Skeletal muscle satellite cell (primary cell): ENCODE measurements at regions not wholly inside any gene's neighbourhood (a gene's known extent, or its start where the extent isn't known, plus 50 kb on each side); places are given as distances from the start of the nearest gene placed in this dataset.
"Not testable (repeated sequence)": the region's sequence is repeated elsewhere in the genome, so short reads cannot be mapped to it uniquely, and the experiment has no call there.

ENCODE experiments used
- H3K27me3 ChIP-seq: 2 replicates; pipeline ENCODE4 v1.7.0; 2013; ENCODE audit warnings: low read length; ENCODE audit not compliant: control insufficient read depth, insufficient read depth
- H3K36me3 ChIP-seq: 2 replicates; pipeline ENCODE4 v1.7.0; 2013; ENCODE audit warnings: mild to moderate bottlenecking, control low read depth, low read length; ENCODE audit not compliant: insufficient read depth
- H3K4me1 ChIP-seq: 2 replicates; pipeline ENCODE4 v1.7.0; 2013; ENCODE audit warnings: low read length; ENCODE audit not compliant: control insufficient read depth, insufficient read depth
- H3K4me2 ChIP-seq: 2 replicates; pipeline ENCODE4 v1.7.0; 2013; ENCODE audit warnings: mild to moderate bottlenecking, low read length
- H3K4me3 ChIP-seq: 2 replicates; pipeline ENCODE4 v1.7.0; 2013; ENCODE audit warnings: low read length
- H3K9ac ChIP-seq: 2 replicates; pipeline ENCODE4 v1.7.0; 2013; ENCODE audit warnings: mild to moderate bottlenecking, low read depth, low read length, moderate library complexity
- H3K9me3 ChIP-seq: replicated peaks from 2 replicates; pipeline ENCODE4 v1.7.0; 2013; ENCODE audit warnings: mild to moderate bottlenecking, control low read depth, low read length

DNA sequence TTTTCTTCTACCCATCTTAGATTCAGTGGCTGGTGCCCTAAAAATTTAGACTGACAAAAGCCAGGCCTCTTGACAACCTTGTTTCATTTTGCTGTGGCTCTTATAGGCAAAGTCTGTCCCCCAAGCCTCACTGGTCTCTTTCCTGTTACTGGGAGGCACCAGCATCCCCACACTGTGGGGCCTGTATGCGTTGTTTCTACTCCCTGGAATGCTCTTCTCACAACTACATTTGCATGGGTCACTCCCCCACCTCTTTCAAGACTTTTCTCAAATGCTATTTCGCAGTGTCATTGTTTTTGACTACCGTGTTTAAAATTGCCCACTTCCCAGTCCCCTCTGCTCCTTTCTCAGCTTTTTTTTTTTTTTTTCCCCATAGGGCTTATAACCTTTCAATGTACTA is 108.7 kb upstream of the DGKB start:
- Histone ChIP-seq H3K4me1 (peaks cover 6% of the 10 kb centered on the region), H3K36me3 (no peaks in the 10 kb centered on the region), H3K4me3 (no peak overlapping the region), H3K9me3 (no peaks in the 10 kb centered on the region), H3K4me2 (no peak overlapping the region), H3K27me3 (no peaks in the 10 kb centered on the region), H3K9ac (no peak overlapping the region)

DNA sequence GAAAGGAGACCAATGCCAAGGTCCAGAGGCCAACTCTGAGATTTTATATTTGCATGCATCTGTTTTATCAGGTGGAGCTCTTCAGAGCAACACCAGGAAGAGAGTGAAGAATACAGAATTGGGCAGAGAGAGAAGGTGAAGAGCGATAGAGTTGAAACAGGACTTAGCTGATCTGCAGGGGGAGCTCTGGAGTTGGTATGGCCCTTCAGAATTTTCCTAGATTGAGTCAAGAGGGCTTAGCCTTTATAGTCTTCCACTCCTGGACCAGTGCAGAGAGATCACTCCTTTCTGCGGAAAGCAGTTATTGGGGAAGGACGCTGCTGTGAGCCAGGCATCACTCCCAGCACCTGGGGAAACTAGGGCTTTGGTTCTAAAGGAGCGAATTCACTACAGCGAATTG is 105.0 kb upstream of the DGKB start:
- no peaks in the 10 kb centered on the region for H3K27me3 ChIP-seq
- no peaks in the 10 kb centered on the region for H3K9me3 ChIP-seq
- H3K36me3 ChIP-seq, result no peaks in the 10 kb centered on the region
- no peak overlapping the region for H3K4me3 ChIP-seq
- no peak overlapping the region for H3K4me2 ChIP-seq
- no peak overlapping the region for H3K9ac ChIP-seq
- H3K4me1 ChIP-seq, result peaks cover 3% of the 10 kb centered on the region

DNA sequence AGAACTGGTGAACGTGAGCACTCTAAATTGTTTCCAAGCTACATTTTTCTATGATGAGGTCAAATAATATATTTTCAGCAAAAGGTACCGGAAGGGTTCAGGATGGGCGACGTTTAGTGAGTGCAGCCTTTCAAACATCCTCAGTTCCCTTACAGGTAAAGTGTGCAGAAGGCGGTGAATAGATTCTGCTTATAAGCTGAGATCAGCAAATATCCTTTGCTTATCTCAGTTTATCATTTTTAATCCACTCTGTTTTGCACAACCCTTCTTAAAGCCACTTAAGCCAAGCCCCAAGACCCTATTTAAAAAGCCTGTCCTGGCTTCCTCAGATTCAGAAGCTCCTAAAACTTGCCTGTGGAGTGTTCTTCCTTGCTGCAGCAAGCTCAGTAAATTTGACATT is 103.1 kb upstream of the DGKB start:
- no peaks in the 10 kb centered on the region for H3K9me3 ChIP-seq
- no peaks in the 10 kb centered on the region for H3K27me3 ChIP-seq
- no peaks in the 10 kb centered on the region for H3K36me3 ChIP-seq
- no peak overlapping the region for H3K9ac ChIP-seq
- H3K4me3 ChIP-seq, result no peak overlapping the region
- H3K4me1 ChIP-seq, result peaks cover 3% of the 10 kb centered on the region
- no peak overlapping the region for H3K4me2 ChIP-seq

DNA sequence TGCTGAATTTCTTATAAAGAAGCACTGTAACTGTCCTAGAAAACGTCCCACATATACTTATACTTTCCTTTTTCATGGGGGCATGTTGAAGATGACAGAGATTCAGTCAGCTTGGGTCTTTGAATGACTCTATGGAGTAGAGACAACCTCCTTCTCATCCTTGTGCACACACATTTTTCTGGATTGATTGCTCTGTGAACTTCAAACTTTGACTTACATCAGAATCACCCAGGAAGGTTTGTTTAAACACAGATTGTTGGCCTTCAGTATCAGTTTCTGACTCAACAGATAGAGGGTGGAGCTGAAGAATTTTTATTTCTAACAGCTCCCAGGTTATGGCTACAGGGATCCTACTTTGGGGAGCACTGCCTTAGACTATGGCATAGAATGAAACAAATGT is 97.6 kb upstream of the DGKB start:
- Histone ChIP-seq H3K9me3 (no peaks in the 10 kb centered on the region), H3K4me3 (no peak overlapping the region), H3K27me3 (no peaks in the 10 kb centered on the region), H3K36me3 (no peaks in the 10 kb centered on the region), H3K4me1 (peaks cover 3% of the 10 kb centered on the region), H3K9ac (no peak overlapping the region), H3K4me2 (no peak overlapping the region)

DNA sequence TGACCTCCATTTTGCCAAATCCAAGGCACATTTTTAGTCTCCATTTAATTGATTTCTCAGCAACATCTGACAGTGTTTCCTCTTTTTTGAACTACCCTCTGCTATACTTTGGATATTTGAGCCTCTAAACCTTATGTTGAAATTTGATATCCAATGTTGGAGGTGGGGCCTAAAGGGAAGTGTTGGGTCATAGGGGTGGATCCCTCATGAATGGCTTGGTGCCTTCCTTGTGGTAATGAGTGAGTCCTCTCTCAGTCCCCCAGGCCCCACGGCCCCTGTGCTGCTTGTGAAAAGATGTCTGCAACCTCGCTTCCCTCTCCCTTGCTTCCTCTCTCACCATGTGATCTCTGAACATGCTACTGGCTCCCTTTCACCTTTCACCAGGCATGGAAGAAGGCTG is 96.8 kb upstream of the DGKB start:
- no peaks in the 10 kb centered on the region for H3K9me3 ChIP-seq

DNA sequence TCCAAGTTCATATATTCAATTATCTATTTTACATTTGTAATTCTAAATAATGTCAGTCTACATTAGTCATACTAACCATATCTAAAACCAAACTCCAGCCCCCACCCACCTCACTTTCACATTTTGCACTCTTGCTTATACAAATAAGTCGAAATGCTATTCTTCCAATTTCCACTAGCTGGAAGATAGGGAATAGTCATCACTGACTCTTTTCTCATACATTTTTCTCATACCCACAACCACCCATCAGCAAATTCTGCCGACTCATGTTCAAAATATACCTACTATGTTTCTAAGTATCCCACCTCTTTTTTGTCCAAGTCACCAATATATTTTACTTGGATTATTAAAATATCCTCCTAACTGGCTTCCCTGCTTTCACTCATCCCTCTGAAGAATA is 93.2 kb upstream of the DGKB start:
- no peaks in the 10 kb centered on the region for H3K36me3 ChIP-seq
- H3K27me3 ChIP-seq, result no peaks in the 10 kb centered on the region
- no peak overlapping the region for H3K4me2 ChIP-seq
- no peak overlapping the region for H3K9ac ChIP-seq
- no peaks in the 10 kb centered on the region for H3K4me1 ChIP-seq
- no peak overlapping the region for H3K4me3 ChIP-seq
- H3K9me3 ChIP-seq, result no peaks in the 10 kb centered on the region

More for the DNA sequence above, 96.8 kb upstream of the DGKB start:
- no peak overlapping the region for H3K4me3 ChIP-seq
- H3K36me3 ChIP-seq, result no peaks in the 10 kb centered on the region
- peaks cover 3% of the 10 kb centered on the region for H3K4me1 ChIP-seq
- no peaks in the 10 kb centered on the region for H3K27me3 ChIP-seq
- H3K4me2 ChIP-seq, result no peak overlapping the region
- H3K9ac ChIP-seq, result no peak overlapping the region

DNA sequence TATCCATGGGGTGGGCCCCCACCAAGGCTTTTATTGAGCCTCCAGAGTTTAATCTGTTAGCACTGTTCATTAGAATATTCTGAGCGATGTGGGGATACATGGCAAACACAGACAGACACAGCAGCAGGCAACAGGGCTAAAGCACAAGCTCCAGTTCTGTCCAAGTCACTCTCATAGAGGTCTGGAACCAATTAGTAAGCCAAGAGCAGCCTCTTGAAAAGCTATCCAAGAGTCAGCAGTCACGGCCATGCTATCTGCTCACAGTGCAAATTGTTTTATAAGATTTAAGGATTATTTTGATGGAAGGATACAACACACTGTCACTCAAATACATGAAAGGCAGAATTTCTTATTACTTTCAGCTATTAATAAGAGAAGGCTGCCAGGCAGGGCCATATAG is 86.4 kb upstream of the DGKB start:
- Histone ChIP-seq H3K36me3 (no peaks in the 10 kb centered on the region), H3K9ac (no peak overlapping the region), H3K9me3 (no peaks in the 10 kb centered on the region), H3K27me3 (no peaks in the 10 kb centered on the region), H3K4me1 (no peaks in the 10 kb centered on the region), H3K4me3 (no peak overlapping the region), H3K4me2 (no peak overlapping the region)

DNA sequence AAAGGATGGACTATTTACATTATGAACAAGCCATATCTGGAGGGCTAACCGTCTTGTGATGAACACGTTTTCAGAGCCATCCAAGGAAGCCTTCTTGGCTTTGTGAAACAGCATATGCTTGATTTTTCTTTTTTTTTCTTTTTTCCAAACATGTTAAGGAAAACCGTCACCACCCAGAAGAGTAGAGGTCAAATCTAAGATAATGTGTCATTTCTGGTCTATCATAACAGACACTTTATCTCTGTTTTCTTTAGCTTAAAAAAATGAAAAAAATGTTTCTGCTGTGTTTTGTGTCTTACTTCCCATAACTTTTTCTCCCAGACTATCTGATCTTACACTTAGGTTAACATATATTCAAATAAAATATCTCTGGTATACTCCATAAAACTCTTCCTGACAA is 76.1 kb upstream of the DGKB start:
- H3K4me3 ChIP-seq, result no peak overlapping the region
- peaks cover 4% of the 10 kb centered on the region for H3K4me1 ChIP-seq
- H3K9ac ChIP-seq, result no peak overlapping the region
- H3K27me3 ChIP-seq, result no peaks in the 10 kb centered on the region
- no peaks in the 10 kb centered on the region for H3K36me3 ChIP-seq
- H3K4me2 ChIP-seq, result no peak overlapping the region
- no peaks in the 10 kb centered on the region for H3K9me3 ChIP-seq

DNA sequence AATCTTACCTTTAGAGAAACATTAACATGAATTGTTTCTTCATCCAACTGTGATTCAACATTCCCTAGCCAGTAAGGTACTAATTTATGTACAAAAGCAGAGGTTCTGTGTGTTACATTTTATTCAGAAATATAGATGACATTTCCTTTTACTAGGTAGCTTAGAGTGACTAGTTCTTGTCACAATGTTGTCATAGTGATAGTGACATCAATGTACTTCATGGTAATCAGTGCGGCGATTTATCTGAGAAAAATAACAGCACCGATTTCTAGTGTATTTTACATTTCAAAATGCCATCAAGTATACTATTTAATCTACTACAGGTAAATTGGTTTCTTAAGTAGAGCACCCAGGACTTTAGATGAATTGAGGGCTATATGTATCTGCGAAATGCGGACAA is 72.1 kb upstream of the DGKB start:
- no peaks in the 10 kb centered on the region for H3K36me3 ChIP-seq
- no peaks in the 10 kb centered on the region for H3K9me3 ChIP-seq
- no peak overlapping the region for H3K4me2 ChIP-seq
- H3K9ac ChIP-seq, result no peak overlapping the region
- no peak overlapping the region for H3K4me3 ChIP-seq
- no peaks in the 10 kb centered on the region for H3K27me3 ChIP-seq
- peaks cover 4% of the 10 kb centered on the region for H3K4me1 ChIP-seq

DNA sequence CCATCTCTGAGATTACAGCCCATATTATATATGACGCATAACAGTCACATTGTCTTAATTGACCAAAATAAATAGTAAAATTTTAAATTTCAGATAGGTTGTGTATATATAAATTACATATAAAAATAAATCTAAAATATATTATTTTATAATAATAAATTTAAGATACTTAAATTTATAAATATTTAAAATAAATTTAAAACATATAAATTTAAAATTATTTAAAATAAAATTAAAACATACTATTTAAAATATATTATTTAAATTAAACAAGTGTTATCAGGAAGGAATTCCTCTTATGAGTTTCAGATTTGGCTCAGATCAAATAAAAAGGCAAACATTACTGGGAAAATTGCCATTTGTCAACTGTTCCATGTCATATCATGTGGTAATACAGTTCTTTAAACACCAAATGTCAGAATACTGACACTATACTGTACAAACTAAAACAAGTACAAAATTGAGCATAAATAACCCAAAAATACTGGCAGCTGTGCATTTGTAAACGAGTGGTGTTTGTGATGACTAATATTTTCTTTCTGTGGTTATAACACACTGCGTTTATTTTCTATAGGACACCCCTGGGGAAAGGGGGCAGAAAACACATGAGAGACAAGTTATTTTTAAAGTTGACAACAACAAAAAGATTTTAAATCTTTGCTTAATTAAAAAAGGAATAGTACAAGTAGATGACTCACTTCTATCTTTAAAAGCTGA is 71.3 kb upstream of the DGKB start:
- Histone ChIP-seq H3K9ac (no peak overlapping the region), H3K4me2 (no peak overlapping the region), H3K27me3 (no peaks in the 10 kb centered on the region), H3K36me3 (no peaks in the 10 kb centered on the region), H3K4me1 (peaks cover 4% of the 10 kb centered on the region), H3K9me3 (no peaks in the 10 kb centered on the region), H3K4me3 (no peak overlapping the region)

DNA sequence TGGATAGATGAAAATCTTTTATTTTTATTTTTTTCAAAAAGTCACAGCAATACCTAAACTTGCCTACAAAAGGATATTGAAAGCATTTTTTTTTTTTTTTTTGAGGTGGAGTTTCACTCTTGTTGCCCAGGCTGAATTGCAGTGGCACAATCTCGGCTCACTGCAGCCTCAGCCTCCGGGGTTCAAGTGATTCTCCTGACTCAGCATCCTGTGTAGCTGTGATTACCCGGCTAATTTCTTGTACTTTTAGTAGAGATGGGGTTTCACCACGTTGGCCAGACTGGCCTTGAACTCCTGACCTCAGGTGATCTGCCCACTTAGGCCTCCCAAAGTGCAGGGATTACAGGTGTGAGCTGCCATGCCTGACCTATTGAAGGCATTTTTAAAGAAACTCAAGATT is 69.1 kb upstream of the DGKB start:
- not testable (repeated sequence) for H3K4me3 ChIP-seq, H3K36me3 ChIP-seq, H3K4me1 ChIP-seq, H3K9me3 ChIP-seq, H3K27me3 ChIP-seq, H3K9ac ChIP-seq, H3K4me2 ChIP-seq

DNA sequence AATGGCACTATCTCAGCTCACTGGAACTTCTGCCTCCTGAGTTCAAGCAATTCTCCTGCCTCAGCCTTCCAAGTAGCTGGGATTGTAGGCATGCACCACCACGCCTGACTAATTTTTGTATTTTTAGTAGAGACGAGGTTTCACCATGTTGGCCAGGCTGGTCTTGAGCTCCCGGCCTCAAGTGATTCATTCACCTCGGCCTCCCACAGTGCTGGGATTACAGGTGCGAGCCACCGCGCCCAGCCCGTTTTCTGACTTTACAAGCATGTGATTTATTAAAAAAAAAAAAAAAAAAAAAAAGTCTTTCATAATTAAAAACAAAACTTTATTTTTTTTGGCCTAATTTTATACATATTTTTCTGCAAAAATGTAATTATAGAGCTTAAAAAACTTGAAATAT is 64.8 kb upstream of the DGKB start:
- not testable (repeated sequence) for H3K9ac ChIP-seq, H3K9me3 ChIP-seq, H3K4me1 ChIP-seq, H3K27me3 ChIP-seq, H3K4me3 ChIP-seq, H3K4me2 ChIP-seq, H3K36me3 ChIP-seq
